H9 (cell line): ENCODE measurements at regions not wholly inside any gene's neighbourhood (a gene's known extent, or its start where the extent isn't known, plus 50 kb on each side); places are given as distances from the start of the nearest gene placed in this dataset.

Experiments used
- DNase-seq: peaks from one replicate; pipeline ENCODE4 v3.0.0-alpha.2; 2017
- H2AFZ ChIP-seq: one replicate; pipeline ENCODE4 v1.6.1; 2013; ENCODE audit warnings: mild to moderate bottlenecking, low read length, control low read depth, moderate library complexity
- H2AK5ac ChIP-seq: 2 replicates; pipeline ENCODE4 v1.6.1; 2013; ENCODE audit warnings: low read length, control low read depth, mixed read lengths; ENCODE audit not compliant: insufficient read length
- H2BK120ac ChIP-seq: one replicate; pipeline ENCODE4 v1.6.1; 2013; ENCODE audit warnings: low read depth, mild to moderate bottlenecking, low read length, control low read depth, inconsistent platforms; ENCODE audit not compliant: poor library complexity, severe bottlenecking
- H2BK12ac ChIP-seq: 2 replicates; pipeline ENCODE4 v1.6.1; 2013; ENCODE audit warnings: low read length, control low read depth, mixed read lengths, low read depth; ENCODE audit not compliant: insufficient read length
- H2BK15ac ChIP-seq: 2 replicates; pipeline ENCODE4 v1.6.1; 2013; ENCODE audit warnings: low read depth, low read length, control low read depth
- H2BK20ac ChIP-seq: one replicate; pipeline ENCODE4 v1.6.1; 2013; ENCODE audit warnings: low read depth, mild to moderate bottlenecking, low read length, control low read depth, inconsistent platforms; ENCODE audit not compliant: poor library complexity, severe bottlenecking
- H2BK5ac ChIP-seq: 2 replicates; pipeline ENCODE4 v1.6.1; 2013; ENCODE audit warnings: low read length, control low read depth, mixed read lengths; ENCODE audit not compliant: insufficient read length
- H3K14ac ChIP-seq: 2 replicates; pipeline ENCODE4 v1.6.1; 2013; ENCODE audit warnings: low read length, control low read depth; ENCODE audit not compliant: insufficient read depth
- H3K18ac ChIP-seq: 2 replicates; pipeline ENCODE4 v1.6.1; 2013; ENCODE audit warnings: low read depth, mild to moderate bottlenecking, mixed read lengths, low read length, control low read depth; ENCODE audit not compliant: insufficient read length
- H3K23ac ChIP-seq: 2 replicates; pipeline ENCODE4 v1.6.1; 2013; ENCODE audit warnings: low read length, control low read depth, mixed read lengths, low read depth; ENCODE audit not compliant: insufficient read length
- H3K23me2 ChIP-seq: 2 replicates; pipeline ENCODE4 v1.6.1; 2013; ENCODE audit warnings: low read depth, mild to moderate bottlenecking, mixed read lengths, low read length, control low read depth; ENCODE audit not compliant: insufficient read length, poor library complexity, severe bottlenecking
- H3K27ac ChIP-seq: 2 replicates; pipeline ENCODE4 v1.5.1; 2013; ENCODE audit warnings: low read length, control low read depth, mixed read lengths, low read depth; ENCODE audit not compliant: insufficient read length
- H3K27me3 ChIP-seq: 2 replicates; pipeline ENCODE4 v1.6.1; 2013; ENCODE audit warnings: low read length, control low read depth, inconsistent platforms; ENCODE audit not compliant: insufficient read depth
- H3K4ac ChIP-seq: 2 replicates; pipeline ENCODE4 v1.6.1; 2013; ENCODE audit warnings: low read depth, mild to moderate bottlenecking, control low read depth, inconsistent platforms, low read length, moderate library complexity
- H3K4me1 ChIP-seq: 2 replicates; pipeline ENCODE4 v1.6.1; 2013; ENCODE audit warnings: low read length, control low read depth, inconsistent platforms; ENCODE audit not compliant: insufficient read depth
- H3K4me2 ChIP-seq: 2 replicates; pipeline ENCODE4 v1.6.1; 2013; ENCODE audit warnings: low read length, control low read depth, mixed read lengths; ENCODE audit not compliant: insufficient read length, insufficient read depth
- H3K56ac ChIP-seq: 2 replicates; pipeline ENCODE4 v1.6.1; 2013; ENCODE audit warnings: low read depth, mild to moderate bottlenecking, mixed read lengths, low read length, control low read depth; ENCODE audit not compliant: insufficient read length
- H3K79me1 ChIP-seq: 2 replicates; pipeline ENCODE4 v1.6.1; 2013; ENCODE audit warnings: low read depth, mild to moderate bottlenecking, moderate library complexity, low read length, control low read depth, inconsistent platforms; ENCODE audit not compliant: insufficient read depth, poor library complexity, severe bottlenecking
- H3K79me2 ChIP-seq: 2 replicates; pipeline ENCODE4 v1.6.1; 2013; ENCODE audit warnings: low read length, control low read depth, inconsistent platforms; ENCODE audit not compliant: insufficient read depth
- H3K9ac ChIP-seq: 2 replicates; pipeline ENCODE4 v1.6.1; 2013; ENCODE audit warnings: low read length, control low read depth, mixed read lengths; ENCODE audit not compliant: insufficient read length; ENCODE audit errors: extremely low read depth
- H3K9me3 ChIP-seq: one replicate; pipeline ENCODE4 v1.6.1; 2013; ENCODE audit warnings: low read depth, low read length, inconsistent platforms; ENCODE audit not compliant: control insufficient read depth
- H3T11ph ChIP-seq: one replicate; pipeline ENCODE4 v1.6.1; 2013; ENCODE audit warnings: mild to moderate bottlenecking, low read length, control low read depth, inconsistent platforms
- H4K20me1 ChIP-seq: one replicate; pipeline ENCODE4 v1.6.1; 2013; ENCODE audit not compliant: control insufficient read depth, insufficient read length, insufficient read depth
- H4K5ac ChIP-seq: 2 replicates; pipeline ENCODE4 v1.6.1; 2013; ENCODE audit warnings: low read depth, mild to moderate bottlenecking, mixed read lengths, low read length, control low read depth; ENCODE audit not compliant: insufficient read length
- H4K8ac ChIP-seq: replicated peaks from 2 replicates; pipeline ENCODE4 v1.6.1; 2013; ENCODE audit warnings: low read length, control low read depth, mixed read lengths, low read depth; ENCODE audit not compliant: insufficient read length
- H4K91ac ChIP-seq: 2 replicates; pipeline ENCODE4 v1.6.1; 2013; ENCODE audit warnings: low read depth, mild to moderate bottlenecking, moderate library complexity, mixed read lengths, low read length, control low read depth; ENCODE audit not compliant: insufficient read length
- H3K27ac Mint-ChIP-seq, 3 experiments: 2 replicates in 2 of 3; 3 replicates in 1 of 3; pipeline ENCODE4 v1.8.0; 2020 to 2021; ENCODE audit warnings: mixed read lengths in 3 of 3, mild to moderate bottlenecking in 1 of 3, moderate library complexity in 1 of 3
- H3K27me3 Mint-ChIP-seq: 2 replicates; pipeline ENCODE4 v1.8.0; 2021; ENCODE audit warnings: low read depth, mild to moderate bottlenecking, moderate library complexity, mixed read lengths
- H3K36me3 Mint-ChIP-seq, 3 experiments: 2 replicates in 2 of 3; 3 replicates in 1 of 3; pipeline ENCODE4 v1.8.0; 2020 to 2021; ENCODE audit warnings: low read depth in 3 of 3, mixed read lengths in 3 of 3; ENCODE audit not compliant: insufficient read depth in 1 of 3
- H3K4me1 Mint-ChIP-seq, 2 experiments: 2 replicates each; pipeline ENCODE4 v1.8.0; 2020; ENCODE audit warnings: mixed read lengths in 2 of 2
- H3K4me3 Mint-ChIP-seq, 2 experiments: 2 replicates in 1 of 2; 3 replicates in 1 of 2; pipeline ENCODE4 v1.8.0; 2020 to 2021; ENCODE audit warnings: mild to moderate bottlenecking in 2 of 2, mixed read lengths in 2 of 2, moderate library complexity in 1 of 2
- H3K9me3 Mint-ChIP-seq, 2 experiments: 2 replicates in 1 of 2; 3 replicates in 1 of 2; pipeline ENCODE4 v1.8.0; 2020; ENCODE audit warnings: mild to moderate bottlenecking in 2 of 2, mixed read lengths in 2 of 2, moderate library complexity in 1 of 2
- CTCF ChIP-seq: fragments of 200-600 bp; sonication (generic); conservative IDR thresholded peaks from 3 replicates; pipeline ENCODE4 v1.8.0; 2021; ENCODE audit warnings: antibody characterized with exemption, mild to moderate bottlenecking
- WGBS: extraction: QIAGEN DNeasy Blood & Tissue Kit; methylation state at CpG from one replicate; pipeline ENCODE4 v1.1.7; 2013; ENCODE audit warnings: missing lambda C conversion rate, low lambda C conversion rate, mixed read lengths; ENCODE audit not compliant: insufficient read length; ENCODE audit errors: extremely low coverage; 5-methylcytosine and 5-hydroxymethylcytosine counted together

GRCh38 chr5:87102841-87103240 lies 164.8 kb upstream of the RASA1 start:
- Histone ChIP-seq H3K79me2 (no peaks in the 10 kb centered on the region), H3K27ac (no peak overlapping the region), H2BK120ac (no peak overlapping the region), H3K4ac (no peak overlapping the region), H4K5ac (no peak overlapping the region), H3K14ac (no peak overlapping the region), H3K27me3 (no peaks in the 10 kb centered on the region), H2BK5ac (no peak overlapping the region), H2BK20ac (no peak overlapping the region), H3K9me3 (no peaks in the 10 kb centered on the region), H3K4me2 (no peak overlapping the region), H2BK15ac (no peak overlapping the region), H4K91ac (no peak overlapping the region), H2AFZ (no peak overlapping the region), H2BK12ac (no peak overlapping the region), H3K79me1 (no peaks in the 10 kb centered on the region), H3K18ac (no peak overlapping the region), H3K23me2 (no peaks in the 10 kb centered on the region), H4K20me1 (no peaks in the 10 kb centered on the region), H3K9ac (no peak overlapping the region), H4K8ac (no peak overlapping the region), H2AK5ac (no peak overlapping the region), H3T11ph (no peak overlapping the region), H3K4me1 (no peaks in the 10 kb centered on the region), H3K23ac (no peak overlapping the region), H3K56ac (no peak overlapping the region)
- no peaks in the 10 kb centered on the region for H3K4me1 Mint-ChIP-seq
- TF ChIP-seq CTCF = no peak
- WGBS = no CpG with 5 or more reads among the region's 1 CpG
- H3K27me3 Mint-ChIP-seq = no peaks in the 10 kb centered on the region
- H3K27ac Mint-ChIP-seq = no peak overlapping the region
- H3K9me3 Mint-ChIP-seq = no peaks in the 10 kb centered on the region
- H3K36me3 Mint-ChIP-seq = no peaks in the 10 kb centered on the region; a peak in 2 of 7 replicates
- no peak for DNase-seq
- no peak overlapping the region for H3K4me3 Mint-ChIP-seq
